ENCODE measurements at regions not wholly inside any gene's neighbourhood (a gene's known extent, or its start where the extent isn't known, plus 50 kb on each side); places are given as distances from the start of the nearest gene placed in this dataset.

GRCh38 chr6:134493789-134494188 lies 175.9 kb upstream of the SGK1 start:
- no peaks in the 10 kb centered on the region for H3K27me3 ChIP-seq (ENCODE audit: control insufficient read depth, insufficient read depth, low read length)
- no peaks in the 10 kb centered on the region for H3K9me3 ChIP-seq (ENCODE audit: control insufficient read depth, insufficient read depth, low read depth, low read length)
- no peak overlapping the region for H3K4me2 ChIP-seq (ENCODE audit: extremely low read depth, insufficient read depth, low read length)
- TF ChIP-seq EZH2 (IDR thresholded peaks at IDR 0.05; ENCODE audit: low read length, missing control alignments): no peak
- TF ChIP-seq, protein P1, sequence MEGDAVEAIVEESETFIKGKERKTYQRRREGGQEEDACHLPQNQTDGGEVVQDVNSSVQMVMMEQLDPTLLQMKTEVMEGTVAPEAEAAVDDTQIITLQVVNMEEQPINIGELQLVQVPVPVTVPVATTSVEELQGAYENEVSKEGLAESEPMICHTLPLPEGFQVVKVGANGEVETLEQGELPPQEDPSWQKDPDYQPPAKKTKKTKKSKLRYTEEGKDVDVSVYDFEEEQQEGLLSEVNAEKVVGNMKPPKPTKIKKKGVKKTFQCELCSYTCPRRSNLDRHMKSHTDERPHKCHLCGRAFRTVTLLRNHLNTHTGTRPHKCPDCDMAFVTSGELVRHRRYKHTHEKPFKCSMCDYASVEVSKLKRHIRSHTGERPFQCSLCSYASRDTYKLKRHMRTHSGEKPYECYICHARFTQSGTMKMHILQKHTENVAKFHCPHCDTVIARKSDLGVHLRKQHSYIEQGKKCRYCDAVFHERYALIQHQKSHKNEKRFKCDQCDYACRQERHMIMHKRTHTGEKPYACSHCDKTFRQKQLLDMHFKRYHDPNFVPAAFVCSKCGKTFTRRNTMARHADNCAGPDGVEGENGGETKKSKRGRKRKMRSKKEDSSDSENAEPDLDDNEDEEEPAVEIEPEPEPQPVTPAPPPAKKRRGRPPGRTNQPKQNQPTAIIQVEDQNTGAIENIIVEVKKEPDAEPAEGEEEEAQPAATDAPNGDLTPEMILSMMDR (conservative IDR thresholded peaks at IDR 0.05 in 1 of 2, IDR thresholded peaks at IDR 0.05 in 1 of 2; ENCODE audit: low read depth in 1 of 2, low read length in 2 of 2): no peak
- no peaks in the 10 kb centered on the region for H3K36me3 ChIP-seq (ENCODE audit: control insufficient read depth, insufficient read depth, low read length)
- no peak overlapping the region for H3K4me3 ChIP-seq (replicated peaks in 1 of 4; ENCODE audit: control extremely low read depth in 1 of 4, insufficient read depth in 1 of 4, low read depth in 3 of 4, low read length in 4 of 4)
- H4K20me1 ChIP-seq (ENCODE audit: control insufficient read depth, extremely low read depth, insufficient read depth, low read length): no peaks in the 10 kb centered on the region
- peak in 1 of 2 donors; percentile 30 for DNase-seq (ENCODE audit: low read depth in 2 of 2)
- no peaks in the 10 kb centered on the region for H3K79me2 ChIP-seq (ENCODE audit: control insufficient read depth, insufficient read depth, low read length)
- H3K27ac ChIP-seq (ENCODE audit: insufficient read depth, low read length): no peak overlapping the region
- H2AFZ ChIP-seq (ENCODE audit: low read length): no peak overlapping the region
- no peaks in the 10 kb centered on the region for H3K4me1 ChIP-seq (ENCODE audit: control insufficient read depth, extremely low read depth, insufficient read depth, low read length)
- H3K9ac ChIP-seq (ENCODE audit: insufficient read depth, low read length): no peak overlapping the region

DNA sequence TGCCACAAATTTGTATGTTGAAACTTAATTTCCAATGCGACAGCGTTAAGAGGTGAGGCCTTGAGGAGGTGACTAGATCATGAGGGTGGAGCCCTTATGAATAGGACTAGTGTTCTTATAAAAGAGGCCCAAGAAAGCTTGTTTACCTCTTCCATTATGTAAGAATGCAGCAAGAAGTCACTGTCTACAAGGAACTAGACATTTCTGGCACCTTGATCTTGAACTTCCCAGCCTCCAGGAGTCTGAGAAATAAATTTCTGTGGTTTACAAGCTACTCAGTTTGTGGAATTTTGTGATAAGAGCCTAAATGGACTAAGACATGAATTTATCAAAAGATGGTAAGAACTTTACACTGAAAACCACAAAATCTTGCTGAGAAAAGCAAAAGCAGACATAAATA lies 173.6 kb upstream of the SGK1 start:
- Histone ChIP-seq H4K20me1 (ENCODE audit: control insufficient read depth, extremely low read depth, insufficient read depth, low read length) (no peaks in the 10 kb centered on the region), H3K9me3 (ENCODE audit: control insufficient read depth, insufficient read depth, low read depth, low read length) (no peaks in the 10 kb centered on the region), H3K79me2 (ENCODE audit: control insufficient read depth, insufficient read depth, low read length) (no peaks in the 10 kb centered on the region), H3K4me2 (ENCODE audit: extremely low read depth, insufficient read depth, low read length) (no peak overlapping the region), H3K36me3 (ENCODE audit: control insufficient read depth, insufficient read depth, low read length) (no peaks in the 10 kb centered on the region), H2AFZ (ENCODE audit: low read length) (no peak overlapping the region), H3K4me3 (replicated peaks in 1 of 4; ENCODE audit: control extremely low read depth in 1 of 4, insufficient read depth in 1 of 4, low read depth in 3 of 4, low read length in 4 of 4) (no peak overlapping the region), H3K27me3 (ENCODE audit: control insufficient read depth, insufficient read depth, low read length) (no peaks in the 10 kb centered on the region), H3K27ac (ENCODE audit: insufficient read depth, low read length) (no peak overlapping the region), H3K4me1 (ENCODE audit: control insufficient read depth, extremely low read depth, insufficient read depth, low read length) (no peaks in the 10 kb centered on the region), H3K9ac (ENCODE audit: insufficient read depth, low read length) (no peak overlapping the region)
- DNase-seq (ENCODE audit: low read depth in 2 of 2): peak in 1 of 2 donors; percentile 92
- no peak for TF ChIP-seq EZH2 (IDR thresholded peaks at IDR 0.05; ENCODE audit: low read length, missing control alignments)
- TF ChIP-seq, protein P1 (conservative IDR thresholded peaks at IDR 0.05 in 1 of 2, IDR thresholded peaks at IDR 0.05 in 1 of 2; ENCODE audit: low read depth in 1 of 2, low read length in 2 of 2): no peak

DNA sequence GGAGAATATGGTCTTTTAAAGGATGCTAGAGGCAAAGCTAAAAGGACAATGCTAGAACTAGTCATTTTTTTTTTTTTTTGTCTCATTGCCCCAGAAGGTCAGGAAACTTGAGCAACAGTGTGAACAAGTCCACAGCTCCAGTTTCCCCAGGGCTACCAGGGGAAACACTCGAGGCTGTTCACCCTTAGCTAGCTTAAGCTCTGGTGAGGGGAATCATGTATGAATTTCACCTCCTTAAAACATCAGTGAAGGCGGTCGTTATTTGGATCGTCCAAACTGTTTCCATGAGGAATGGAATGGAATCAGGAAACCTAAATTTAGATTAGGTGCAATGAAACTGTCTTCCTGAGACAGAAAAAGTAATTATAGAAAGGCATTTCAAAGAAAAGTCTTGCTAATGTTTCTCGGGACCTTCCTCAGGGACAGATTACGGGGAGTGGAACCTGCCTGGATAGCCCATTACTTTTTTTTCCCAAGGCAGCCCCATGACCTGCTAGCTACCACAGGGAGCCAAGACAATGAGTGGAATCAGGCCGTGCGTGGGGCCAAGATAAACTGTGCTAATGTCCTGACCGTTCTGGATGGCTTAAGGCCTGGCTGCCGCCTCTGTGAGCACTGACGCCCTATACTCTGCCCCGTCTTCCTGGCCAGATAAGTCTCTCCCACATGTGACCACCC lies 164.8 kb upstream of the SGK1 start:
- Histone ChIP-seq H3K9ac (ENCODE audit: insufficient read depth, low read length) (no peak overlapping the region), H3K4me1 (ENCODE audit: control insufficient read depth, extremely low read depth, insufficient read depth, low read length) (no peaks in the 10 kb centered on the region), H4K20me1 (ENCODE audit: control insufficient read depth, extremely low read depth, insufficient read depth, low read length) (no peaks in the 10 kb centered on the region), H3K36me3 (ENCODE audit: control insufficient read depth, insufficient read depth, low read length) (no peaks in the 10 kb centered on the region), H3K79me2 (ENCODE audit: control insufficient read depth, insufficient read depth, low read length) (no peaks in the 10 kb centered on the region), H3K4me2 (ENCODE audit: extremely low read depth, insufficient read depth, low read length) (no peak overlapping the region), H3K27me3 (ENCODE audit: control insufficient read depth, insufficient read depth, low read length) (no peaks in the 10 kb centered on the region), H3K9me3 (ENCODE audit: control insufficient read depth, insufficient read depth, low read depth, low read length) (no peaks in the 10 kb centered on the region), H3K4me3 (replicated peaks in 1 of 4; ENCODE audit: control extremely low read depth in 1 of 4, insufficient read depth in 1 of 4, low read depth in 3 of 4, low read length in 4 of 4) (no peak overlapping the region), H3K27ac (ENCODE audit: insufficient read depth, low read length) (no peak overlapping the region), H2AFZ (ENCODE audit: low read length) (no peak overlapping the region)
- TF ChIP-seq EZH2 (IDR thresholded peaks at IDR 0.05; ENCODE audit: low read length, missing control alignments): no peak
- TF ChIP-seq, protein P1 (conservative IDR thresholded peaks at IDR 0.05 in 1 of 2, IDR thresholded peaks at IDR 0.05 in 1 of 2; ENCODE audit: low read depth in 1 of 2, low read length in 2 of 2): no peak
- peak in 1 of 2 donors; percentile 58 for DNase-seq (ENCODE audit: low read depth in 2 of 2)
